GM12891 (cell line): ENCODE measurements at regions not wholly inside any gene's neighbourhood (a gene's known extent, or its start where the extent isn't known, plus 50 kb on each side); places are given as distances from the start of the nearest gene placed in this dataset.

Experiments
- DNase-seq: peaks from one replicate; pipeline ENCODE4 v3.0.0; 2011; ENCODE audit warnings: low spot score; ENCODE audit not compliant: insufficient read length
- FAIRE-seq: peaks from 2 replicates; lab custom pipeline; 2011; peaks lifted over from hg19 to GRCh38; lab: Jason Lieb, UNC
- PAX5 ChIP-seq: IDR thresholded peaks from 2 replicates; pipeline ENCODE4 v1.6.1; 2011; ENCODE audit warnings: low read length, moderate library complexity, mild to moderate bottlenecking; ENCODE audit not compliant: insufficient read depth, severe bottlenecking
- POLR2A ChIP-seq: IDR thresholded peaks from 2 replicates; pipeline ENCODE4 v1.6.1; 2011; ENCODE audit warnings: low read depth, low read length, control low read depth
- POLR2AphosphoS5 ChIP-seq: IDR thresholded peaks from 2 replicates; pipeline ENCODE4 v1.6.1; 2011; ENCODE audit warnings: low read depth, low read length, control low read depth
- POU2F2 ChIP-seq: IDR thresholded peaks from 2 replicates; pipeline ENCODE4 v1.6.1; 2011; ENCODE audit warnings: low read depth, mild to moderate bottlenecking, control low read depth, low read length, moderate library complexity
- SPI1 ChIP-seq: IDR thresholded peaks from 2 replicates; pipeline ENCODE4 v1.6.1; 2011; ENCODE audit warnings: low read depth, low read length, control low read depth
- TAF1 ChIP-seq: IDR thresholded peaks from 2 replicates; pipeline ENCODE4 v1.6.1; 2011; ENCODE audit warnings: low read depth, low read length, control low read depth

GRCh38 chr4:188245651-188246050, 106.4 kb downstream of the TRIML1 start:
- FAIRE-seq (no peak), DNase-seq (no peak)
- TF ChIP-seq PAX5 (no peak), POLR2A (no peak), POU2F2 (no peak), SPI1 (no peak), TAF1 (no peak), POLR2AphosphoS5 (no peak)

DNA sequence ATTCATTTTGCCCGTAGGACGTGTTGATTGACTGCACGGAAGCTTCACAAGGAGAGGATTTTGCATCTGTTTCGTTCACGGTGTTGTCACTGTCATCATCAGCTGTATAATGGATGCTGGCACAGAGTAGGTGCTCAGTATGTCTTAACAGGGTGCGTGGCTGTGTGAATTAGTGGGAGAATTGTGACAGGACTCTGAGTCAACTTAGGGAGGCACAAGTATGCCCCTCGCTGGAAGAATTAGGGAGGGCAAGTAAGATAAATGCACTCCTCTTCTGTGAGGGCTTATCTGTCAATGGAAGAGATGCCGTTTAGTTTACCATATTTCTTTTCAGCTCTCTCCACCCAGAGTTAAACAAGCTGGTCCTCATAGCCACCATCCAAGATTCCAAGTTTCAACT, 107.2 kb downstream of the TRIML1 start:
- DNase-seq (no peak), FAIRE-seq (no peak)
- no peak for TF ChIP-seq TAF1
- no peak for TF ChIP-seq POLR2AphosphoS5
- no peak for TF ChIP-seq SPI1
- no peak for TF ChIP-seq POLR2A
- TF ChIP-seq PAX5, result no peak
- TF ChIP-seq POU2F2, result no peak

DNA sequence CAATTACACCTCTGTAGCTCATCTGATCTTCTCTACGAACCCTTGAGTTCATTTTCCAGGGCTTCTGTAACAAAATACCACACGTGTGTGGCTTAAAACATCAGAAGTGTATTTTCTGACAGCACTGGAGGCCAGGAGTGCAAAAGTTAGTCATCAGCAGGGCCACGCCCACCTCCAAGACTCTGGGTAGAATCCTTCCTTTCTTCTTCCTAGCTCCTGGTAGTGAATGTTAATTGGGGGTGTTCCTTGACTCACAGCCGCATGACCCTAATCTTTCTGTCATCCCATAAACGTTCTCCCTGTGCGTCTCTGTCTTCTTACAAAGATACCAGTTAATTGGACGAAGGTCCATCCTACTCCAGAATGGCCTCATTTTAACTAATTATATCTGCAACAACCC, 115.0 kb downstream of the TRIML1 start:
- FAIRE-seq, result no peak
- TF ChIP-seq POU2F2 (no peak), SPI1 (no peak), POLR2A (no peak), TAF1 (no peak), POLR2AphosphoS5 (no peak), PAX5 (no peak)
- no peak for DNase-seq

DNA sequence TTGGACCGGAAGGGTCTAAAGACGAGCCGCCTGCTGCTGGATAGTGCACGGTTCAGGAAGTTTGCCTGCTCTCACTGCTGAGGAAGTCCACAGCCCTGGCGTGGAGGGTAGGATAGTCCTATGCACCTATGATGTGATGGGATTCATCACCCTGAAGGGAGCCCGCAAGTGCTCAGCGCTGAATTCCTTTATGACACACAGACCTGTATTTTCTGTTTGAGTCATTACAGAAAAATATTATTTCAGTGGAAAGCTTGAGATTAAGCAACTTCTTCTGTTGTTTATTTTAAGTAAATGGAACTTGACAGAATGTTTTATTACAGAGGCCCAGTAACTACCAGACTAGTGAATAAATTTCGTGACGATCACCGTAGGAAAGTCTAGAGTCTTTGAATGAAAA, 123.2 kb downstream of the TRIML1 start:
- TF ChIP-seq POLR2AphosphoS5, result no peak
- TF ChIP-seq TAF1, result no peak
- TF ChIP-seq POLR2A, result no peak
- no peak for TF ChIP-seq SPI1
- no peak for TF ChIP-seq POU2F2
- no peak for TF ChIP-seq PAX5
- no peak for FAIRE-seq
- DNase-seq, result no peak

- TF ChIP-seq PAX5, result no peak
- TF ChIP-seq SPI1, result no peak
- TF ChIP-seq POLR2AphosphoS5, result no peak
- no peak for TF ChIP-seq POLR2A
- TF ChIP-seq POU2F2, result no peak
- TF ChIP-seq TAF1, result no peak
- DNase-seq, result no peak
- no peak for FAIRE-seq
These were observed 124.1 kb downstream of the TRIML1 start for GRCh38 chr4:188263321-188263720.

DNA sequence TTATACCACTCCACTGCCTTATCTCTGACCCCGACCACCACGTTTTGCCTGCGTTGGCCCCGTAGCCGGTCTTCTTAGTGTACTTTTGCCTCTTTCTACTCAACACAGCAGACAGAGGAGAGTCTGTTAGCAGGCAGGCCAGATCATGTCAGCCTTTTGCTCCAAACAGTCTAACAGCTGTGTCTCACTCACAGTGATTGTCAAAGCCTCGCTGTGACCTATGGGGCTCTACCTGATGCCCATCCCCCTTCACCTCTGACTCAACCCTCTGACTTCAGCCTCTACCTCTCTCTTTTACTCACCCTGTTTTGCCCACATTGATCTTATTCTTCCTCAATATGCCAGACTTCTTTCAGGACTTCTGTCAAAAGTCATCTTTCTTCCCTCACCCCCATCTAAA, 127.1 kb downstream of the TRIML1 start:
- DNase-seq (no peak), FAIRE-seq (no peak)
- TF ChIP-seq PAX5 (no peak), SPI1 (no peak), POU2F2 (no peak), TAF1 (no peak), POLR2A (no peak), POLR2AphosphoS5 (no peak)

DNA sequence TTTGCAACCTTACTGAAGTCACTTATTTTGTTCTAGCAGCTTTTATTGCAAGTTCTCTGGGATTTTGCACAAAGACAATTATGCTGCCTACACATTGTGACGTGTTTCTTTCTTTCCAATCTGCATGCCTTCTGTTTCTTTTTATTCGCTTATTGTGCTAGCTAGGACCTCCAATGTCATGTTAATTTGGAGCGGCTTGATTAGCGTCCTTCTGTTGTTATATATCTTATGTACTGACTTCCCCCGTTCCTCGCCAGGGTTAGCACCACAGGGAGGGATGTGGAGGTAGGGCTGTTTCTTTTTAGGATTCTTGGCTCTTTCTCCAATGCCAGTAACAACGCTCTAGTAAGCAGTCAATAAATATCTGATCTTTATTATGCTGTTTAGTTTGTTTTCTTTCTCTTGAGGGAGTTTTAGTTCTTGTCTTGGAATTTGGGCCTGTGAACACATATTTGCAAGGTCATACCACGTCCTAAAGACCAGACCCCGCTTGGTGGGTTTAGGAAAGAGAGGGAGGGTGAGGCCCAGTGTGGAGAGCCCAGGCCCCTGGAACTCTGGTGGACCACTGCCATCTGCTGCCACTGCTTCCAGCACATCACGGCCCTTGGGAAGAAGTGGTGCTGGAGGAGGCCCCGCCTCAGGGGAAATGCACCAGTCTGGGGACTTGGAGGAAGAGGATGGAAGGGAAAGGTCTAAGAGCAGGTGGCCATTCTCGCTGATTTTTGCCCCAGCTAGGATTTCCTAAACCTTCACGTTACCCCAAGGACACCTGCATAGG, 129.1 kb downstream of the TRIML1 start:
- FAIRE-seq, result no peak
- TF ChIP-seq TAF1 (no peak), SPI1 (no peak), PAX5 (no peak), POLR2AphosphoS5 (no peak), POU2F2 (no peak), POLR2A (no peak)
- no peak for DNase-seq

GRCh38 chr4:188270273-188271069, 131.2 kb downstream of the TRIML1 start:
- no peak for FAIRE-seq
- DNase-seq, result no peak
- TF ChIP-seq POLR2A (no peak), TAF1 (no peak), POU2F2 (no peak), SPI1 (no peak), PAX5 (no peak), POLR2AphosphoS5 (no peak)

GRCh38 chr4:188275686-188276085, 136.4 kb downstream of the TRIML1 start:
- FAIRE-seq, result no peak
- TF ChIP-seq SPI1, result no peak
- no peak for TF ChIP-seq POU2F2
- no peak for TF ChIP-seq PAX5
- TF ChIP-seq POLR2AphosphoS5, result no peak
- TF ChIP-seq POLR2A, result no peak
- TF ChIP-seq TAF1, result no peak
- no peak for DNase-seq

DNA sequence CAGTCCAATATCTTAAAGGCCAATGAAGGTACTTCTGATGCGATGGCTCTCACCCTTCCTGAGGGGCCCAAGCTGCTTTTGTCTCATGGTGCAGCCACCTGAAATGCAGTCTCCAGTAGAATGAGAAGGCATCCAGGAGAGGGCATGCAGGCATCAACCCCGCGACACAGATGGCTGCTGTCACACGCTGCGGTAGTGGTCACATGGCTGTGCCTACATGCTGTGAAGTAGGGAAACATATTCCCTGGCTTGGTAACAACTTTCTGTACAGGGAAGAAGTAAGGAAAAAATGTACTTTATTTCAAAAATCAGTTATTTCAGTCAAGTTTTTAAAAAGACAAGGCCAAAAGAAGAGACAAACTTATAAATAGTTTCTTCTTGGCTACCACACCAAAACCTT, 139.9 kb downstream of the TRIML1 start:
- no peak for FAIRE-seq
- TF ChIP-seq TAF1, result no peak
- TF ChIP-seq POLR2A, result no peak
- TF ChIP-seq SPI1, result no peak
- TF ChIP-seq POLR2AphosphoS5, result no peak
- TF ChIP-seq POU2F2, result no peak
- no peak for TF ChIP-seq PAX5
- no peak for DNase-seq
